Liver (tissue), 8 donors: ENCODE measurements at regions not wholly inside any gene's neighbourhood (a gene's known extent, or its start where the extent isn't known, plus 50 kb on each side); places are given as distances from the start of the nearest gene placed in this dataset.
"Not testable (repeated sequence)": the region's sequence is repeated elsewhere in the genome, so short reads cannot be mapped to it uniquely, and the experiment has no call there.

Experiments
- DNase-seq: peaks from one replicate; pipeline ENCODE4 v3.0.0-alpha.2; 2017; ENCODE audit warnings: low spot score
- H3K27ac ChIP-seq, 2 donors: one replicate each; pipeline ENCODE4 v1.7.0; 2013; ENCODE audit warnings: inconsistent platforms in 2 of 2, low read length in 2 of 2, control low read depth in 1 of 2, low read depth in 1 of 2, mild to moderate bottlenecking in 1 of 2
- H3K27me3 ChIP-seq, 4 donors: one replicate each; pipeline versions ENCODE4 v1.6.1 to v1.7.0; 2013; ENCODE audit warnings: low read length in 3 of 4, inconsistent platforms in 1 of 4, mild to moderate bottlenecking in 1 of 4, moderate library complexity in 1 of 4; ENCODE audit not compliant: control insufficient read depth in 4 of 4, insufficient read depth in 4 of 4
- H3K36me3 ChIP-seq, 4 donors: one replicate each; pipeline versions ENCODE4 v1.6.1 to v1.7.0; 2013; ENCODE audit warnings: low read length in 3 of 4, mild to moderate bottlenecking in 3 of 4, low read depth in 1 of 4, moderate library complexity in 1 of 4; ENCODE audit not compliant: control insufficient read depth in 4 of 4, insufficient read depth in 3 of 4
- H3K4me1 ChIP-seq, 4 donors: one replicate each; pipeline versions ENCODE4 v1.6.1 to v1.7.0; 2013; ENCODE audit warnings: low read length in 3 of 4, mild to moderate bottlenecking in 3 of 4, moderate library complexity in 1 of 4; ENCODE audit not compliant: control insufficient read depth in 4 of 4, insufficient read depth in 4 of 4
- H3K4me3 ChIP-seq, 3 donors: one replicate each; pipeline versions ENCODE4 v1.6.1 to v1.7.0; 2013; ENCODE audit warnings: low read length in 3 of 3, control low read depth in 1 of 3, low read depth in 1 of 3, mild to moderate bottlenecking in 1 of 3
- H3K9ac ChIP-seq, 2 donors: one replicate each; pipeline ENCODE4 v1.7.0; 2013; ENCODE audit warnings: low read length in 2 of 2, mild to moderate bottlenecking in 2 of 2, moderate library complexity in 2 of 2, control low read depth in 1 of 2, low read depth in 1 of 2
- H3K9me3 ChIP-seq, 4 donors: one replicate each; pipeline versions ENCODE4 v1.6.1 to v1.7.0; 2013; ENCODE audit warnings: low read length in 3 of 4; ENCODE audit not compliant: control insufficient read depth in 4 of 4
- ATF3 ChIP-seq: IDR thresholded peaks from 2 replicates; pipeline ENCODE4 v1.6.1; 2016; ENCODE audit warnings: antibody characterized with exemption
- CTCF ChIP-seq: fragments of 150-350 bp; IDR thresholded peaks from 2 replicates; pipeline ENCODE4 v1.5.1; 2017; ENCODE audit warnings: improper control_type of control experiment, low read depth, low read length; ENCODE audit not compliant: missing input control
- EGR1 ChIP-seq, 2 donors: IDR thresholded peaks; 2 replicates each; pipeline ENCODE4 v1.6.1; 2016 to 2018; ENCODE audit warnings: antibody characterized with exemption in 2 of 2, low read depth in 2 of 2
- FOXA1 ChIP-seq: IDR thresholded peaks from 2 replicates; pipeline ENCODE4 v1.6.1; 2016; ENCODE audit warnings: antibody characterized with exemption
- FOXA2 ChIP-seq: IDR thresholded peaks from 2 replicates; pipeline ENCODE4 v1.6.1; 2016; ENCODE audit warnings: antibody characterized with exemption
- GABPA ChIP-seq, 2 donors: IDR thresholded peaks in 1 of 2; conservative IDR thresholded peaks in 1 of 2; 2 replicates each; pipeline ENCODE4 v1.6.1; 2016; ENCODE audit warnings: antibody characterized with exemption in 2 of 2, mild to moderate bottlenecking in 1 of 2, moderate library complexity in 1 of 2
- HNF4A ChIP-seq, 2 donors: conservative IDR thresholded peaks; 2 replicates each; pipeline ENCODE4 v1.6.1; 2016; ENCODE audit warnings: antibody characterized with exemption in 2 of 2, mild to moderate bottlenecking in 2 of 2
- HNF4G ChIP-seq: IDR thresholded peaks from 2 replicates; pipeline ENCODE4 v1.6.1; 2016; ENCODE audit warnings: antibody characterized with exemption
- JUND ChIP-seq, 2 donors: IDR thresholded peaks; 2 replicates each; pipeline ENCODE4 v1.6.1; 2016; ENCODE audit warnings: antibody characterized with exemption in 2 of 2
- MAX ChIP-seq: IDR thresholded peaks from 2 replicates; pipeline ENCODE4 v1.6.1; 2016; ENCODE audit warnings: antibody characterized with exemption
- NR2F2 ChIP-seq: IDR thresholded peaks from 2 replicates; pipeline ENCODE4 v1.6.1; 2016; ENCODE audit warnings: antibody characterized with exemption
- REST ChIP-seq: IDR thresholded peaks from 2 replicates; pipeline ENCODE4 v1.6.1; 2016; ENCODE audit warnings: antibody characterized with exemption, mild to moderate bottlenecking
- RXRA ChIP-seq, 2 donors: IDR thresholded peaks; 2 replicates each; pipeline ENCODE4 v1.6.1; 2017 to 2018; ENCODE audit warnings: antibody characterized with exemption in 2 of 2, mild to moderate bottlenecking in 1 of 2
- SP1 ChIP-seq: IDR thresholded peaks from 2 replicates; pipeline ENCODE4 v1.6.1; 2018; ENCODE audit warnings: antibody characterized with exemption, mild to moderate bottlenecking
- WGBS: extraction: QIAGEN DNeasy Blood & Tissue Kit; methylation state at CpG from one replicate; pipeline ENCODE4 v1.1.7; 2013; 5-methylcytosine and 5-hydroxymethylcytosine counted together
- TF ChIP-seq, protein P1 (sequence below): IDR thresholded peaks from 2 replicates; pipeline ENCODE4 v1.6.1; 2016; ENCODE audit warnings: antibody characterized with exemption
- donor health status: healthy.
- donor health status: healthy.
- donor health status: healthy.
- donor health status: healthy.
- donor health status: healthy.

DNA sequence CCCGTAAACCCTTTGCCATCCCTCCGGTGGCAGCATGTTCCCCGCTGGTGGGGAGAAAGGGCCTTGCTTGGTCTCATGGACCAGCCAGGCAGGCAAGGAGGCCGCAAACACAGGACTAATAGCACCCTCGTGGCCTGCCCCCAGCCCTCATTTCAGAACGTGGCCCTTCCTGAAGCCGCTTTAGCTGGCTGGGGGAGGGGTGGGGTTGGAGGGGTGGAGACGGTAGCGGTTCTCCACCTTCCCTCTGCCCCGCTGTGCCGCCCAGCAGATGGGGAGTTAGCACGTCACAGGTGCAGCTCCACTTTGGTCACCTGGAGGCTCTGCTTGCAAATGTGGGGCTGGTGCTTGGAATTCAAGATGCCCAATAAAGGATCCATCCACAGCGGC lies 59.3 kb upstream of the URI1 start:
- no peaks in the 10 kb centered on the region for H3K9me3 ChIP-seq
- H3K9ac ChIP-seq, result no peak overlapping the region
- H3K4me3 ChIP-seq, result no peak overlapping the region
- H3K27ac ChIP-seq, result no peak overlapping the region
- TF ChIP-seq HNF4G (no peak), FOXA2 (no peak), JUND (IDR thresholded peaks at IDR 0.05) (no peak), MAX (no peak), HNF4A (conservative IDR thresholded peaks at IDR 0.05) (no peak), FOXA1 (no peak), NR2F2 (no peak), GABPA (IDR thresholded peaks at IDR 0.05 in 1 of 2, conservative IDR thresholded peaks at IDR 0.05 in 1 of 2) (no peak), RXRA (IDR thresholded peaks at IDR 0.05) (no peak), ATF3 (no peak), CTCF (no peak)
- TF ChIP-seq, protein P1, sequence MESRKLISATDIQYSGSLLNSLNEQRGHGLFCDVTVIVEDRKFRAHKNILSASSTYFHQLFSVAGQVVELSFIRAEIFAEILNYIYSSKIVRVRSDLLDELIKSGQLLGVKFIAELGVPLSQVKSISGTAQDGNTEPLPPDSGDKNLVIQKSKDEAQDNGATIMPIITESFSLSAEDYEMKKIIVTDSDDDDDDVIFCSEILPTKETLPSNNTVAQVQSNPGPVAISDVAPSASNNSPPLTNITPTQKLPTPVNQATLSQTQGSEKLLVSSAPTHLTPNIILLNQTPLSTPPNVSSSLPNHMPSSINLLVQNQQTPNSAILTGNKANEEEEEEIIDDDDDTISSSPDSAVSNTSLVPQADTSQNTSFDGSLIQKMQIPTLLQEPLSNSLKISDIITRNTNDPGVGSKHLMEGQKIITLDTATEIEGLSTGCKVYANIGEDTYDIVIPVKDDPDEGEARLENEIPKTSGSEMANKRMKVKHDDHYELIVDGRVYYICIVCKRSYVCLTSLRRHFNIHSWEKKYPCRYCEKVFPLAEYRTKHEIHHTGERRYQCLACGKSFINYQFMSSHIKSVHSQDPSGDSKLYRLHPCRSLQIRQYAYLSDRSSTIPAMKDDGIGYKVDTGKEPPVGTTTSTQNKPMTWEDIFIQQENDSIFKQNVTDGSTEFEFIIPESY, result no peak
- H3K4me1 ChIP-seq, result no peaks in the 10 kb centered on the region
- no peak for DNase-seq
- no peaks in the 10 kb centered on the region for H3K36me3 ChIP-seq
- H3K27me3 ChIP-seq, result peaks cover 0 to 9% (median 4%) of the 10 kb centered on the region in 4 donors
- 56% methylated on average over 13 of the region's 13 CpGs for WGBS

DNA sequence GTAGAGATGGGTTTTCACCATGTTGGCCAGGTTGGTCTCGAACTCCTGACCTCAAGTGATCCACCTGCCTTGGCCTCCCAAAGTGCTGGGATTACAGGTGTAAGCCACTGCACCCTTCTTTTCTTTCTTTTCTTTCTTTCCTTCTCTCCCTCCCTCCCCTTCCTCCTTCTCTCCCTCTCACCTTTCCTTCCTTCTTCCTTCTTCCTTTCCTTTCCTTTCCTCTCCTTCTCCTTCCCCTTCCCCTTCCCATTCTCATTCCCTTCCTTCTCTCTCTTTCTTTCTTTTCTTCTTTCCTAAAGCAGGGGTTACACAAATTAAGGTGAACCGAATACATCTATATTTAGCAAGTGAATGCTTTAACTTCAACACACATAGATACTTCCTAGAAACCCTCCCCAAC lies 58.0 kb upstream of the URI1 start:
- 86% methylated on average over 2 of the region's 2 CpGs for WGBS
- Histone ChIP-seq H3K4me3 (no peak overlapping the region), H3K36me3 (no peaks in the 10 kb centered on the region), H3K9me3 (no peaks in the 10 kb centered on the region), H3K27ac (no peak overlapping the region), H3K27me3 (peaks cover 0 to 6% (median 3%) of the 10 kb centered on the region in 4 donors), H3K4me1 (no peaks in the 10 kb centered on the region), H3K9ac (no peak overlapping the region)
- TF ChIP-seq NR2F2 (no peak), HNF4A (conservative IDR thresholded peaks at IDR 0.05) (no peak), HNF4G (no peak), FOXA1 (no peak)
- no peak for DNase-seq

DNA sequence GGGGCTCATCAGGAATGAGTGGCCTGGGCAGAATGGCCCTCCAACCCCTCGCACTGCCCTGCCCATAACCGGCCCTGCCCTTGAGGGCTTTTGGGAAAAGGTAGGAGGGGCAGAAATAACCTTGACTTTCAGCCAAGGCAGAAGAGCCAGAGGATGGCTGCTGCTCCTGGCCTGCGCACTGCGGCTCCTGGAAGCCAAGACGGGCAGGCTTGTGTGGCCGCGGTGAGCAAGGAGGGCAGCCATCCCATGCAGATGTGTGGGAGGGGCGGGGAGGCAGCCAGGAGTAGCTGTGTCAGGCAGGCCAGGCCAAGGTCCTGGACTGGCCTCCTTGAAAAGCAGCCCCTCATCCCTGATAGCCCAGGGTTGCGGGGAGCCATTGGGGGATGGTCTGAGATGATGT lies 57.6 kb upstream of the URI1 start:
- Histone ChIP-seq H3K4me1 (no peaks in the 10 kb centered on the region), H3K27me3 (peaks cover 0 to 6% (median 1%) of the 10 kb centered on the region in 4 donors), H3K9ac (no peak overlapping the region), H3K27ac (no peak overlapping the region), H3K9me3 (no peaks in the 10 kb centered on the region), H3K36me3 (no peaks in the 10 kb centered on the region), H3K4me3 (no peak overlapping the region)
- 89% methylated on average over 9 of the region's 9 CpGs for WGBS
- DNase-seq, result no peak
- TF ChIP-seq EGR1 (IDR thresholded peaks at IDR 0.05; ENCODE audit: low read depth in 2 of 2) (no peak), REST (no peak), JUND (IDR thresholded peaks at IDR 0.05) (no peak), ATF3 (no peak), SP1 (no peak), FOXA1 (no peak)

GRCh38 chr19:29886106-29886505 lies 55.9 kb upstream of the URI1 start:
- H3K9me3 ChIP-seq, DNase-seq, H3K27me3 ChIP-seq, H3K4me3 ChIP-seq, H3K36me3 ChIP-seq, H3K27ac ChIP-seq, H3K4me1 ChIP-seq, H3K9ac ChIP-seq: not testable (repeated sequence)
- 86% methylated on average over 7 of the region's 7 CpGs for WGBS
